Activated CD4-positive, alpha-beta T cell treated with anti-CD3 and anti-CD28 coated beads, Interleukin-2, amount 10 ng/mL, durations not matched to agents 24 days and 14 days (primary cell): ENCODE measurements at regions not wholly inside any gene's neighbourhood (a gene's known extent, or its start where the extent isn't known, plus 50 kb on each side); places are given as distances from the start of the nearest gene placed in this dataset.

Experiments
- DNase-seq: peaks from one replicate; pipeline ENCODE4 v3.0.0; 2022
- H3K27ac Mint-ChIP-seq: one replicate; pipeline ENCODE4 v1.8.0; 2022; ENCODE audit warnings: mild to moderate bottlenecking, mixed read lengths
- H3K27me3 Mint-ChIP-seq: one replicate; pipeline ENCODE4 v1.8.0; 2022; ENCODE audit warnings: mixed read lengths
- H3K36me3 Mint-ChIP-seq: one replicate; pipeline ENCODE4 v1.8.0; 2022; ENCODE audit warnings: low read depth, mild to moderate bottlenecking, mixed read lengths
- H3K4me1 Mint-ChIP-seq: one replicate; pipeline ENCODE4 v1.8.0; 2021; ENCODE audit warnings: mixed read lengths
- H3K4me3 Mint-ChIP-seq: one replicate; pipeline ENCODE4 v1.8.0; 2022; ENCODE audit warnings: mild to moderate bottlenecking, moderate library complexity, mixed read lengths
- H3K9me3 Mint-ChIP-seq: one replicate; pipeline ENCODE4 v1.8.0; 2021; ENCODE audit warnings: mixed read lengths
- intact Hi-C: fragments of 100-400 bp; cut with micrococcal nuclease; formaldehyde crosslinking; loops from one replicate; pipeline ENCODE4 v1.15.1; 2023

- H3K4me1 Mint-ChIP-seq: no peaks in the 10 kb centered on the region
- H3K4me3 Mint-ChIP-seq: no peak overlapping the region
- H3K27ac Mint-ChIP-seq: no peak overlapping the region
- H3K27me3 Mint-ChIP-seq: peaks cover 18% of the 10 kb centered on the region
- H3K9me3 Mint-ChIP-seq: no peaks in the 10 kb centered on the region
- no peaks in the 10 kb centered on the region for H3K36me3 Mint-ChIP-seq
- DNase-seq: no peak
- intact Hi-C loops: no loop called here
These were observed 162.3 kb upstream of the TMC3 start for GRCh38 chr15:81536356-81536755.

- Mint-ChIP-seq H3K4me3 (no peak overlapping the region), H3K4me1 (no peaks in the 10 kb centered on the region), H3K36me3 (no peaks in the 10 kb centered on the region), H3K9me3 (no peaks in the 10 kb centered on the region), H3K27me3 (peaks cover 14% of the 10 kb centered on the region), H3K27ac (no peak overlapping the region)
- no peak for DNase-seq
- intact Hi-C loops: no loop called here
These were observed 160.1 kb upstream of the TMC3 start for GRCh38 chr15:81534124-81534523.

- H3K4me1 Mint-ChIP-seq: no peaks in the 10 kb centered on the region
- H3K27me3 Mint-ChIP-seq: peaks cover 3% of the 10 kb centered on the region
- H3K36me3 Mint-ChIP-seq: no peaks in the 10 kb centered on the region
- H3K27ac Mint-ChIP-seq: no peak overlapping the region
- no peak for DNase-seq
- H3K4me3 Mint-ChIP-seq: no peak overlapping the region
- intact Hi-C loops: no loop called here
- no peaks in the 10 kb centered on the region for H3K9me3 Mint-ChIP-seq
These were observed 158.0 kb upstream of the TMC3 start for GRCh38 chr15:81532001-81532400.

DNA sequence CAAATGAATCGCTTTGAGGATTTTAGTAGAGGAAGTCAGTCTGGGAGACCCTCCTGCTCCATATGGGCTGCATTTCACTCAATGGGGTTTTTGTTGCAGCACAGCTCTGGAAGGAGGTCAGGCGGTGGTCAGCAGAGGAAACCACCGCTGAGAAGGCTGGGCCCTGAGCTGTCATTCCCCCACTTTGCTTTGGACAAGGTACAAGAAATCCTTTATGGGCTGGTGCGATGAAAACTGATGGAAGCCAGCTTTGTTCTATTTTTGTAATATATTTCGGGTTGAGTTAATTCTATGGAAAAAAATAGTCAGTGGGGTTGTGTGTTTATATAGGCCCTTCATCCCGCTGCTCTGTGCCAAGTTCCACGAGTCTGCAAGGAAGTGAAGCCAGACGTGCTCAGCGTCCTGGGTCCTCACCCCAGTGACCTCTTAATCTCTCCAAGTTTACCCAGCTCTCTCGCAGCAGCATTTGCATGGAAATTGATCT, 157.1 kb upstream of the TMC3 start:
- H3K36me3 Mint-ChIP-seq: no peaks in the 10 kb centered on the region
- DNase-seq: no peak
- intact Hi-C loops: no loop called here
- no peaks in the 10 kb centered on the region for H3K4me1 Mint-ChIP-seq
- peaks cover 2% of the 10 kb centered on the region for H3K27me3 Mint-ChIP-seq
- H3K4me3 Mint-ChIP-seq: no peak overlapping the region
- no peaks in the 10 kb centered on the region for H3K9me3 Mint-ChIP-seq
- no peak overlapping the region for H3K27ac Mint-ChIP-seq

GRCh38 chr15:81530271-81530691, 156.3 kb upstream of the TMC3 start:
- no peaks in the 10 kb centered on the region for H3K4me1 Mint-ChIP-seq
- no peak for DNase-seq
- no peaks in the 10 kb centered on the region for H3K9me3 Mint-ChIP-seq
- peaks cover 5% of the 10 kb centered on the region for H3K27me3 Mint-ChIP-seq
- no peak overlapping the region for H3K27ac Mint-ChIP-seq
- no peak overlapping the region for H3K4me3 Mint-ChIP-seq
- no peaks in the 10 kb centered on the region for H3K36me3 Mint-ChIP-seq
- intact Hi-C loops: no loop called here

GRCh38 chr15:81529481-81529880, 155.5 kb upstream of the TMC3 start:
- Mint-ChIP-seq H3K36me3 (no peaks in the 10 kb centered on the region), H3K9me3 (no peaks in the 10 kb centered on the region), H3K4me1 (no peaks in the 10 kb centered on the region), H3K27me3 (peaks cover 5% of the 10 kb centered on the region), H3K4me3 (no peak overlapping the region), H3K27ac (no peak overlapping the region)
- DNase-seq: no peak
- intact Hi-C loops: no loop called here

- Mint-ChIP-seq H3K36me3 (no peaks in the 10 kb centered on the region), H3K4me1 (no peaks in the 10 kb centered on the region), H3K27me3 (peaks cover 5% of the 10 kb centered on the region), H3K9me3 (no peaks in the 10 kb centered on the region), H3K4me3 (no peak overlapping the region), H3K27ac (no peak overlapping the region)
- no peak for DNase-seq
- intact Hi-C loops: no loop called here
These were observed 152.0 kb upstream of the TMC3 start for GRCh38 chr15:81526029-81526428.

DNA sequence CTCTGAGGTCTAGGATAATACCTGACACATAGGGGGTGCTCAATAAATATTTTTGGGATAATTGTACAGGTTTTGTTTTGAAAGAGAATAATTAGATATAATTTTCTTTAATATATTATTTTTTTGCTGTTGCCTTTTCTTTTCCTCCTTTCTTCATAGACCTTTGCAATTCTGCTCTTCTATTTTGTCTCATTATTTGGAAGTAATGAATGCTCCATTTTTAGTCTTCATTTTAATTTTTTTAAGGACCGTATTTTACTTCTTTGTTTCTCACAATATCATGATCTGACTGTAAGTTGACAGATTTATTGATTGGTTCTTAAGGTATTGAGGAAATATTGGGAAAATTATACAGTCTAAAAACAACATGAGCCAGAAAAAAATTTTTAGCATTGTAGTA, 150.5 kb upstream of the TMC3 start:
- Mint-ChIP-seq H3K27me3 (peaks cover 7% of the 10 kb centered on the region), H3K4me3 (no peak overlapping the region), H3K9me3 (no peaks in the 10 kb centered on the region), H3K27ac (no peak overlapping the region), H3K36me3 (no peaks in the 10 kb centered on the region), H3K4me1 (no peaks in the 10 kb centered on the region)
- DNase-seq: no peak
- intact Hi-C loops: no loop called here

- no peak overlapping the region for H3K4me3 Mint-ChIP-seq
- no peaks in the 10 kb centered on the region for H3K36me3 Mint-ChIP-seq
- no peak for DNase-seq
- H3K27ac Mint-ChIP-seq: no peak overlapping the region
- H3K27me3 Mint-ChIP-seq: peaks cover 7% of the 10 kb centered on the region
- H3K9me3 Mint-ChIP-seq: no peaks in the 10 kb centered on the region
- intact Hi-C loops: no loop called here
- no peaks in the 10 kb centered on the region for H3K4me1 Mint-ChIP-seq
These were observed 149.9 kb upstream of the TMC3 start for GRCh38 chr15:81523867-81524266.

DNA sequence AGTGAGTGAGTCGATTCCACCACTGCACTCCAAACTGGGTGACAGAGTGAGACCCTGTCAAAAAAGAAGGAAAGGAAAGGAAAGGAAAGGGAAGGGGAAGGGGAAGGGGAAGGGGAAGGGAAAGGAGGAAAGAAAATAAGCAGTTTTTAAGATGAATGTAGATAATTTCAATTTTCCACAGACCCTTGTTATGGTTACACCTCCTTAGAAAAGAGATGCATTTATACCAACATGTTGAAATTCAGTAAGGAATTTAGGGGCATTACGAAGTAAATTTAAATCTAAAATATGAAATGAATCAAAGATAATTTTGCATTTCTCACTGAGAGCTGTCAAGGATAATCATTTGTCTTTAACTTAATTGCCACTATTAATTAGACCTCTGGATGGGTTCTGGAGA, 146.5 kb upstream of the TMC3 start:
- no peaks in the 10 kb centered on the region for H3K36me3 Mint-ChIP-seq
- no peaks in the 10 kb centered on the region for H3K9me3 Mint-ChIP-seq
- peaks cover 7% of the 10 kb centered on the region for H3K27me3 Mint-ChIP-seq
- H3K4me3 Mint-ChIP-seq: no peak overlapping the region
- DNase-seq: no peak
- no peaks in the 10 kb centered on the region for H3K4me1 Mint-ChIP-seq
- no peak overlapping the region for H3K27ac Mint-ChIP-seq
- intact Hi-C loops: no loop called here

- intact Hi-C loops: no loop called here
- no peak for DNase-seq
- Mint-ChIP-seq H3K4me1 (no peaks in the 10 kb centered on the region), H3K27me3 (peaks cover 11% of the 10 kb centered on the region), H3K27ac (no peak overlapping the region), H3K9me3 (no peaks in the 10 kb centered on the region), H3K4me3 (no peak overlapping the region), H3K36me3 (no peaks in the 10 kb centered on the region)
These were observed 142.4 kb upstream of the TMC3 start for GRCh38 chr15:81516461-81516860.

DNA sequence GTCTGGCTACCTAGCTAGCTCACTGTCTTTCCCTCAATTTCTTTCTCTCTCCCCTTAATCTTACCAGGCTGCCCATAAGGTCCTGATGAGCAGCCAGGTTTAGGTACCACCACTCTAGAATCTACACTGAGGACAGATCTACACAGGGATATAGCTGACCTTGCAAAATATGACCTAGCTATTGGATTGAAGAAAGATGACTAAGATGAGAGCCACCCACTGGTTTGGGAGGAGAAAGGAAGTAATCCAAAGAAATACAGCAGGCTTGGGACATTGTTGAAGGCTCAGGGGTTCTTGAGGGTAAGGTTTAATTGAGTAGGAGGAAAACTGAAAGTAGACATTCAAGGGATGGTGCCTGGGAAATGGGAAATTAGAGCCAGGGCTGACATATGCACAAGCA, 142.0 kb upstream of the TMC3 start:
- Mint-ChIP-seq H3K27ac (no peak overlapping the region), H3K36me3 (no peaks in the 10 kb centered on the region), H3K27me3 (peaks cover 11% of the 10 kb centered on the region), H3K9me3 (no peaks in the 10 kb centered on the region), H3K4me1 (no peaks in the 10 kb centered on the region), H3K4me3 (no peak overlapping the region)
- DNase-seq: no peak
- intact Hi-C loops: no loop called here

- no peak for DNase-seq
- H3K27me3 Mint-ChIP-seq: peaks cover 17% of the 10 kb centered on the region
- H3K27ac Mint-ChIP-seq: no peak overlapping the region
- H3K9me3 Mint-ChIP-seq: no peaks in the 10 kb centered on the region
- no peaks in the 10 kb centered on the region for H3K4me1 Mint-ChIP-seq
- intact Hi-C loops: no loop called here
- no peaks in the 10 kb centered on the region for H3K36me3 Mint-ChIP-seq
- no peak overlapping the region for H3K4me3 Mint-ChIP-seq
These were observed 140.7 kb upstream of the TMC3 start for GRCh38 chr15:81514725-81515124.

GRCh38 chr15:81511138-81511537, 137.1 kb upstream of the TMC3 start:
- H3K9me3 Mint-ChIP-seq: no peaks in the 10 kb centered on the region

GRCh38 chr15:81507831-81508230, 133.8 kb upstream of the TMC3 start:
- no peak for DNase-seq
- Mint-ChIP-seq H3K36me3 (no peaks in the 10 kb centered on the region), H3K4me3 (no peak overlapping the region), H3K27ac (no peak overlapping the region), H3K9me3 (no peaks in the 10 kb centered on the region), H3K27me3 (peaks cover 14% of the 10 kb centered on the region), H3K4me1 (no peaks in the 10 kb centered on the region)
- intact Hi-C loops: no loop called here

More at GRCh38 chr15:81511138-81511537, 137.1 kb upstream of the TMC3 start:
- intact Hi-C loops: no loop called here
- H3K27ac Mint-ChIP-seq: no peak overlapping the region
- H3K36me3 Mint-ChIP-seq: no peaks in the 10 kb centered on the region
- no peak overlapping the region for H3K4me3 Mint-ChIP-seq
- H3K27me3 Mint-ChIP-seq: peaks cover 16% of the 10 kb centered on the region
- H3K4me1 Mint-ChIP-seq: no peaks in the 10 kb centered on the region
- DNase-seq: no peak
